AG04450 (cell line): ENCODE measurements at regions not wholly inside any gene's neighbourhood (a gene's known extent, or its start where the extent isn't known, plus 50 kb on each side); places are given as distances from the start of the nearest gene placed in this dataset.

Experiments
- CTCF ChIA-PET: fragments of 300-600, 350-600 bp; formaldehyde crosslinking; extraction: SDS; loops from one replicate; lab custom pipeline; 2022; ENCODE audit warnings: antibody characterized with exemption, inconsistent platforms; lab: Charles Lee
- POLR2A ChIA-PET: fragments of 350-600 bp; formaldehyde crosslinking; extraction: SDS; loops from one replicate; lab custom pipeline; 2021; ENCODE audit warnings: antibody characterized with exemption, inconsistent platforms; lab: Yijun Ruan, JAX
- DNase-seq: peaks from one replicate; pipeline ENCODE4 v3.0.0-alpha.2; 2011; ENCODE audit warnings: low read depth, low spot score
- H3K27ac ChIP-seq: one replicate; pipeline ENCODE4 v1.5.1; 2012; ENCODE audit warnings: low read depth, low read length, control low read depth
- H3K27me3 ChIP-seq: one replicate; pipeline ENCODE4 v1.6.0; 2012; ENCODE audit warnings: low read length; ENCODE audit not compliant: control insufficient read depth, insufficient read depth
- H3K4me3 ChIP-seq: 2 replicates; pipeline ENCODE4 v1.5.1; 2011; ENCODE audit warnings: mild to moderate bottlenecking, low read depth, low read length, control low read depth
- H3K9me3 ChIP-seq: 2 replicates; pipeline ENCODE4 v1.5.1; 2012; ENCODE audit warnings: low read length; ENCODE audit not compliant: control insufficient read depth, insufficient read depth
- TF ChIP-seq, protein P1 (sequence below): IDR thresholded peaks from 2 replicates; pipeline ENCODE4 v1.5.1; 2011; ENCODE audit warnings: low read depth, low read length, control low read depth, inconsistent platforms

DNA sequence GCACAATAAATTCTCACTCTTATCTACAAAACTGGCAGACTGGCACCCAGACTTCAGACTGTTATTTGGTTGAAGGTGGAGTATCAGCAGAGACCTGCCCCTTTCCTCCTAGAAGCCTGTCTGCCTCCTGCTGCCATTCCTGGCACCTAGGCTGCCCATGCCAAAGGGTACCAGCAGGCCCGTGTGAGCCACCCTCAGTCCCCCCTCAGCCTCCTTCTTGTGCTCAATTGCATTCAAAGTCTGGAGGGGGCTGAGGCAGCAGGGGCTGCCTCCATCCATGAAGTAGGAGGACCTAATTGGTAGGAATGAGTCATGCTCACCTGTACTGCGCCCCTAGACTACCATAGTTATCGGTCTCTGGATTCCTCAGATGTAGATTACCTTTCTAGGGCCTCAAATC lies 440.9 kb upstream of the GRM3 start:
- POLR2A ChIA-PET = no interaction called here
- Histone ChIP-seq H3K27ac (no peak overlapping the region), H3K27me3 (no peaks in the 10 kb centered on the region), H3K4me3 (no peak overlapping the region), H3K9me3 (peaks cover 23% of the 10 kb centered on the region)
- DNase-seq = no peak
- CTCF ChIA-PET = no interaction called here
- TF ChIP-seq, protein P1, sequence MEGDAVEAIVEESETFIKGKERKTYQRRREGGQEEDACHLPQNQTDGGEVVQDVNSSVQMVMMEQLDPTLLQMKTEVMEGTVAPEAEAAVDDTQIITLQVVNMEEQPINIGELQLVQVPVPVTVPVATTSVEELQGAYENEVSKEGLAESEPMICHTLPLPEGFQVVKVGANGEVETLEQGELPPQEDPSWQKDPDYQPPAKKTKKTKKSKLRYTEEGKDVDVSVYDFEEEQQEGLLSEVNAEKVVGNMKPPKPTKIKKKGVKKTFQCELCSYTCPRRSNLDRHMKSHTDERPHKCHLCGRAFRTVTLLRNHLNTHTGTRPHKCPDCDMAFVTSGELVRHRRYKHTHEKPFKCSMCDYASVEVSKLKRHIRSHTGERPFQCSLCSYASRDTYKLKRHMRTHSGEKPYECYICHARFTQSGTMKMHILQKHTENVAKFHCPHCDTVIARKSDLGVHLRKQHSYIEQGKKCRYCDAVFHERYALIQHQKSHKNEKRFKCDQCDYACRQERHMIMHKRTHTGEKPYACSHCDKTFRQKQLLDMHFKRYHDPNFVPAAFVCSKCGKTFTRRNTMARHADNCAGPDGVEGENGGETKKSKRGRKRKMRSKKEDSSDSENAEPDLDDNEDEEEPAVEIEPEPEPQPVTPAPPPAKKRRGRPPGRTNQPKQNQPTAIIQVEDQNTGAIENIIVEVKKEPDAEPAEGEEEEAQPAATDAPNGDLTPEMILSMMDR = no peak

DNA sequence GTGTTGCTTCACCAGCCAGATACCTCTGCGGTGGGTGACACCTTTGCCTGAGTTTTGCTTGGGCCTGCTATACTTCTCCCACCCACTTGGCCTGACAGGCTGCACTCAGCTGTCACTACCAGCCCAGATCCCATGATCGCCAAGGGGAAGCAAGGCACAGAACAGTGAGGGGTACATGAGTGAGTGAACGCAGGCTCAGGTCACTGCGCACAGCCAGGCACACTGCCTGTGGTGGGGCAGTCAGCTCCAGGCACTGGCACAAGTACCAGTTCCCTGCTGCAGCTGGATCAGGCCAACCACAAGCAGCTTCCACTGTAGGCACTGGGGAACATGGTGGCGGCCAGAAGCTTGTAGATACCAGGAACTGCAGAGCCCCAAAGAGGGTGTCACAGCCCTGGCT lies 441.9 kb upstream of the GRM3 start:
- Histone ChIP-seq H3K4me3 (no peak overlapping the region), H3K27ac (no peak overlapping the region), H3K27me3 (no peaks in the 10 kb centered on the region), H3K9me3 (peaks cover 18% of the 10 kb centered on the region)
- DNase-seq = no peak
- CTCF ChIA-PET = no interaction called here
- TF ChIP-seq, protein P1 = no peak
- POLR2A ChIA-PET = no interaction called here

DNA sequence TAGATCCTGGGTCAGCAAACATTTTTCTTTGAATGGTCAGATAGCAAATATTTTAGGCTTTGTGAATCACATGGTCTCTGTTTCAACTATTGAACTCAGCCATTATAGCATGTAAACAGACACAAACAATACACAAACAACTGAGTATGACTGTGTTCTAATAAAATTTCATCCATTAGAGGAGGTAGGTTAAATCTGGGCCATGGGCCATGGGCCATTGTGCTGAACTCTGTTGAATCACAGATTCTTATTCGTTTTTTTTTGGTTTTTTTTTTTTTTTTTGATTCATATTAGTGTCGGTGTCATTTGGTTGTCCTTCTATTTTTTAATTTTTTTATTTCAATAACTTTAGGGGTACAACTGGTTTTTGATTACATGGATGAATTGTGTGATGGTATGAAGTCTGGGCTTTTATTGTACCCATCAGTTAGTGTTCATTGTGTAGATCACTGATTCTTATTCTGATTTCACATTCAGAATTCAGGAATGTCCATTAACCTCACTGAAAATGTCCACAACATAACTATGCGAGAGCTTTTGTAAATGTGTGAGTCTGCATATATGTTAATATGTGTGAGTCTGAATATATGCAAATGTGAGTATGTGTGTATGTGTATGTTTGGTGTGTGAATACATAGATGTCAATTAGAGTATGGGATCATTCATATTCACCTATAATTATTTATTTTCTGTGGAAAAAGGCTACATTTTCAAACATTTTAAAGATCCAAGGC lies 443.7 kb upstream of the GRM3 start:
- no peak for DNase-seq
- Histone ChIP-seq H3K27ac (no peak overlapping the region), H3K4me3 (no peak overlapping the region), H3K27me3 (no peaks in the 10 kb centered on the region), H3K9me3 (peaks cover 18% of the 10 kb centered on the region)
- TF ChIP-seq, protein P1 = no peak
- CTCF ChIA-PET = no interaction called here
- POLR2A ChIA-PET = no interaction called here

DNA sequence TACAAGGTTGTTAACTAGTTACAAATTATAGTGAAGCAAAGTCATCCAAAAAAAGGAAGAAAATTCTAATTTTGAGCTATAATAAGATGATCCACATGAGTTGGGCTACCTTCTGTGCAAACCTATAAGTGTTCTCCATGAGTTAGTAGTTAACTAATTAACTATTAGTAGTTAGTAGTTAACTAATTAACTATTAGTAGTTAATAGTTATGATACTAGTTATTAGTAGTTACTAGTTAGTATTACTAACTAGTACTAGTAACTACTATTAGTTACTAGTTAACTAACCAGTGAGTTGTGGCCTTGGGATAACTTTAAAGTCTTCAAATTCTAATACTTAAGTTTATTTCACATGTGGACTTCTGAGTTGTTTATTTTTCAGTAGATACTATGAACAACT lies 453.4 kb upstream of the GRM3 start:
- Histone ChIP-seq H3K9me3 (peaks cover 12% of the 10 kb centered on the region), H3K27ac (no peak overlapping the region), H3K4me3 (no peak overlapping the region), H3K27me3 (no peaks in the 10 kb centered on the region)
- POLR2A ChIA-PET = no interaction called here
- CTCF ChIA-PET = no interaction called here
- DNase-seq = no peak
- TF ChIP-seq, protein P1 = no peak

DNA sequence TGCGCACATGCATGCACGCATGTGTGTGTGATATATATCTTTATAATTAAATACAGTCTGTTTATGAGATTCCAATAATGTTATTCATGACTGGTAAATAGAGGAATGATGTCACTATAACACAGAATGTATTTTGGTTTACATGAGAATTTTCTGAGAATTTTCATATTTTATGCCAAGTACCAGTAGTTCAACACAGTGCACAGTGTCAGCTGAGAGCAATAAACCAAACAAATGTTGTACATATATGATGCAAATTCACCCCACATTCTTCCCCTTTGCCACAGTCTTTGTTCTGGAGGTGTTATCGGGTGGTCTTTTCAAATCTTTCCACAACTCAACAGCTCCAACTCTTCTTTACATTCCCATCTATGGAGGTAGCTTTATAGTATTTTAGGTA lies 462.2 kb upstream of the GRM3 start:
- TF ChIP-seq, protein P1 = no peak
- Histone ChIP-seq H3K27ac (no peak overlapping the region), H3K27me3 (no peaks in the 10 kb centered on the region), H3K9me3 (peaks cover 2% of the 10 kb centered on the region; the same call in 1 of the 2 replicates), H3K4me3 (no peak overlapping the region)
- no peak for DNase-seq
- ChIA-PET CTCF (no interaction called here), POLR2A (no interaction called here)
